Motor neuron (in vitro differentiated cells): ENCODE measurements at regions not wholly inside any gene's neighbourhood (a gene's known extent, or its start where the extent isn't known, plus 50 kb on each side); places are given as distances from the start of the nearest gene placed in this dataset.

Source experiments
- ATAC-seq, 8 experiments: fragments of 200-7000 bp; cut with Tn5 transposase; replicated peaks in 6 of 8; 2 replicates each; pipeline ENCODE4 v1.8.0; 2021; ENCODE audit warnings: mild to moderate bottlenecking in 8 of 8, moderate library complexity in 8 of 8
- H3K27ac ChIP-seq, 2 donors: fragments of 250-450 bp; sonication (Bioruptor Pico); 2 replicates each; pipeline ENCODE4 v1.9.0; 2021; ENCODE audit warnings: antibody characterized with exemption in 2 of 2, mild to moderate bottlenecking in 2 of 2, moderate library complexity in 1 of 2
- H3K4me1 ChIP-seq, 2 donors: fragments of 250-450 bp; sonication (Bioruptor Pico); replicated peaks in 1 of 2; 2 replicates each; pipeline ENCODE4 v1.6.1; 2021; ENCODE audit warnings: antibody characterized with exemption in 2 of 2, mild to moderate bottlenecking in 2 of 2, moderate library complexity in 1 of 2
- H3K4me3 ChIP-seq, 5 donors: fragments of 250-450 bp; sonication (Bioruptor Pico); 2 replicates each; pipeline ENCODE4 v1.9.0; 2021; ENCODE audit warnings: antibody characterized with exemption in 5 of 5, mild to moderate bottlenecking in 5 of 5, moderate library complexity in 4 of 5
- WGBS, 10 experiments: fragments of 450-650 bp; shearing (Covaris generic); methylation state at CpG; one replicate each; pipeline ENCODE4 v1.0.0; 2022; 5-methylcytosine and 5-hydroxymethylcytosine counted together
- in situ Hi-C, 9 experiments: fragments of 400-800 bp; cut with MboI; loops; one replicate each; pipeline ENCODE4 v1.15.0; 2021; ENCODE audit warnings: low sequenced_read_pairs in 9 of 9, low pct_unique_long_range_greater_than_20kb in 2 of 9; ENCODE audit not compliant: unreplicated experiment in 9 of 9

DNA sequence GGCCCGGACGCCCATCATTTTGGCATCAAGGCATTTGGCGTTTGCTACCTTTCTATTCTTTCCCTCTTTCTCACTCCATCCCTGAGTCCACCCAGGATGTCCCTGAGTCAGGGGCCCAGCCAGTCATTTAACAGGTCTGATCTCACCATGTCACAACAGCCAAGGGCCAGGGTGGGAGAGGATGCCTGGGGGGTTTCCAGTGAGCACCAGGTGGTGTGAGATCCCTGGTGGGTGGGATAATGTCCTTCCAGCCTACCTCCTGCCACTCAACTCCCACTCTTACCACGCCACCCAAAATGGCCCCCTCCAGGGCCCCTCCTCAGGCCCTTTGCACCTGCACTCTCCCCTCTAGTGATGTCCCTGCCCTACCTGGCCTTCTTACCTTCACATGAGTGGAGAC is 310.8 kb downstream of the BCL11B start:
- H3K27ac ChIP-seq, result no peak overlapping the region
- H3K4me3 ChIP-seq, result no peak overlapping the region
- H3K4me1 ChIP-seq, result no peaks in the 10 kb centered on the region
- no peak for ATAC-seq
- WGBS, 10 experiments, result 60 to 93% (median 85%) methylated on average over 1 to 4 of the region's 4 CpGs; no CpG with 5 or more reads in 6 of the 10 experiments
- in situ Hi-C loops, result no loop called here

DNA sequence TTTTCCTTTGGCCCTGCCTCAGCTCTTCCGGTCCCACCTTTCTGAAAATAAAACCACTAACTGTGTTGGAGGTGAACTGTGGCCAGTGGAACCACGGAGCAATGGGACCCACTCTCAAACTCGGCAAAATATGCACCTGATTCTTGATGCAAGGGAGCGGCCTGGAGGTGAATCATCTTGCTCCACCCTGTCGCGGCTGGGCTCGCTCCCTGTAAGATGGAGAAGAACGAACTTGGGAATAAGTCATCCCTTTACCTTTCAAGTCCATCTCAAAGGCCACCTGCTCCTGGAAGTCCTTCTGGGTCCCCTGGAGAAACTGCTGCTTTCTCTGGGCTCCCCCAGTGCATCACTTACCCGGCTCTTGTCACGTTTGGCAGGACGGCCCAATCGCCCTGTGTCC is 309.9 kb downstream of the BCL11B start:
- H3K27ac ChIP-seq, result no peak overlapping the region
- 60 to 100% (median 75%) methylated on average over 1 to 11 of the region's 12 CpGs; no CpG with 5 or more reads in 3 of the 10 experiments for WGBS, 10 experiments
- H3K4me1 ChIP-seq, result no peaks in the 10 kb centered on the region
- in situ Hi-C loops, result no loop called here
- no peak overlapping the region for H3K4me3 ChIP-seq
- ATAC-seq, result no peak

DNA sequence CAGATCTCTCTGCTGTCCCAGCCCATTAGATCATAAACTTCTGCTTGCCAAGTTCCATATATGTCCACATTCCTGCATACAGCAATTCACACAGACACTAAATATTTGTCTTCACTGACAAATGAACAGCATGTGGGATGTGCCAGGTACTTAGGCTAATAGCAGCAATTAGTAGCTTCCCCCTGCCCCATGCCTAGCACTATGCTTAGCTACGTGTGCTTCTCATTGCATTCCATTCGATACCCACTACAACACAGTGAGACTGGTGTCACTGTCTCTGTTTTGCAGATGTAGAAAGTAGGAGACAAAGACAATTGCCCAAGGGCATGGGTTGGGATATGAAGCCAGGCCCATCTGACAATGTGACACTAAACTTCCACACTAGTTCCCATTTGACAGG is 308.4 kb downstream of the BCL11B start:
- Histone ChIP-seq H3K4me1 (no peaks in the 10 kb centered on the region), H3K4me3 (no peak overlapping the region), H3K27ac (no peak overlapping the region)
- 59 to 90% (median 68%) methylated on average over 2 of the region's 2 CpGs; no CpG with 5 or more reads in 6 of the 10 experiments for WGBS, 10 experiments
- ATAC-seq, result peak in 2 of 8 experiments; percentile 42 to 53
- in situ Hi-C loops, result no loop called here

DNA sequence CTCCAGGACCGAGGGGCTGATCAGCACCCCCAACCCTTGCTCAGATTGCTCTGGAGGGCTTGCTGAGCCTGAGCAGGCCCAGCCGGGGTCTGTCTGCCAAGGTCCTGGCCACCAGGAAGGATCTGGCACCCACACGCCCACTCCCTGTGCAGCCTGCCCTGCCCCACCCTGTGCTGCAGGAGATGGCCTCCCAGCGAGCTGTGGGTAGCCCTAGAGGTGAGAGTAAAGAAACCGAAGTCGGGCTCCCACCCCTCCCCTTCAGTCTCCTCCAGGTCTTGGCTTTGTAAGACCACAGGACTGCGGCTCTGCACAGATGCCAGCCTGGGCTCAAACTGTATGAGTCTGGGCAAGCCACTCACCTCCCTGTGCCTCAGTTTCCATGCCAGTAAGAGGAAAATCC is 307.8 kb downstream of the BCL11B start:
- in situ Hi-C loops, result no loop called here
- Histone ChIP-seq H3K27ac (no peak overlapping the region), H3K4me3 (no peak overlapping the region), H3K4me1 (no peaks in the 10 kb centered on the region)
- no peak for ATAC-seq
- WGBS, 10 experiments, result 20 to 100% (median 60%) methylated on average over 1 to 4 of the region's 7 CpGs; no CpG with 5 or more reads in 5 of the 10 experiments

DNA sequence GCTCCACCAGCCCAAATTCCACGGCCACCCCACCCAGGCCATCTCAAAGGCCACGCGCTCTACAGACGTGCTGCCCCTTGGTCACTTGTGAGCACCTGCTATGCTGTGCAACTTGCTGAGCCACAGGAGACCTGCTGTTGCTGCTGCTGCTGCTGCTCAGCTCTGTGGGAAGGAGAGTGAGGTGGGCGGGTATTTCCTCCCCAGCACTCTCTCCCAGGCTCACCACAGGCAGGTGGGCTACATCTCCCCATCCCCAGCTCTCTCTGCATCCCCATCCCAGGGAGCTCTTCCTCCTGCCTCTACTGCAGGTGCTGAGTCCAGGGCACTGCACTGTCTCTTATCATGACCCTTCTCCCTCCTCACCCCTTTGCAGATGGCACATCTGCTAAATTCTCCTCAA is 306.9 kb downstream of the BCL11B start:
- ATAC-seq, result no peak
- Histone ChIP-seq H3K27ac (no peak overlapping the region), H3K4me3 (no peak overlapping the region), H3K4me1 (no peaks in the 10 kb centered on the region)
- WGBS, 10 experiments, result no CpG with 5 or more reads among the region's 5 CpGs
- in situ Hi-C loops, result no loop called here

DNA sequence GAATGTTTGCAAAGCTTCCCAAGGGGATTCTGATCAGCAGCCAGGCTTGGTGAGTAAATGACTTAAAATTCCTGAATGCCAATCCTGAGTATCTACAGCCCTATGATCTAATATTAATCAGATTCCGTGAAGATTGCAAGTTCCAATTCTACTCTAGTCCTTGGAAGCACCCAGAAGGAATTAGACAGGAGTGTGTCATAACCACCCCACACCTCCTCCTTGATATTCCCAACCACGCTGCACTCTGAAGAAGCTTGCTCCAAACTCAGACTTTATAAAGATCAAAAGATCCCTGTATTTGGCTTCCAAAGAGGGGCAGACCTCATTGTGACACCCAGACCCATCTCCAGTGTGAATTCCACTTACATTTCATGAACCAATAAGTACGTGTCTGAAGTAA is 306.0 kb downstream of the BCL11B start:
- H3K4me3 ChIP-seq, result no peak overlapping the region
- no peak for ATAC-seq
- H3K4me1 ChIP-seq, result no peaks in the 10 kb centered on the region
- in situ Hi-C loops, result no loop called here
- H3K27ac ChIP-seq, result no peak overlapping the region
- WGBS, 10 experiments, result 19 to 100% (median 80%) methylated on average over 1 to 3 of the region's 3 CpGs; no CpG with 5 or more reads in 3 of the 10 experiments

DNA sequence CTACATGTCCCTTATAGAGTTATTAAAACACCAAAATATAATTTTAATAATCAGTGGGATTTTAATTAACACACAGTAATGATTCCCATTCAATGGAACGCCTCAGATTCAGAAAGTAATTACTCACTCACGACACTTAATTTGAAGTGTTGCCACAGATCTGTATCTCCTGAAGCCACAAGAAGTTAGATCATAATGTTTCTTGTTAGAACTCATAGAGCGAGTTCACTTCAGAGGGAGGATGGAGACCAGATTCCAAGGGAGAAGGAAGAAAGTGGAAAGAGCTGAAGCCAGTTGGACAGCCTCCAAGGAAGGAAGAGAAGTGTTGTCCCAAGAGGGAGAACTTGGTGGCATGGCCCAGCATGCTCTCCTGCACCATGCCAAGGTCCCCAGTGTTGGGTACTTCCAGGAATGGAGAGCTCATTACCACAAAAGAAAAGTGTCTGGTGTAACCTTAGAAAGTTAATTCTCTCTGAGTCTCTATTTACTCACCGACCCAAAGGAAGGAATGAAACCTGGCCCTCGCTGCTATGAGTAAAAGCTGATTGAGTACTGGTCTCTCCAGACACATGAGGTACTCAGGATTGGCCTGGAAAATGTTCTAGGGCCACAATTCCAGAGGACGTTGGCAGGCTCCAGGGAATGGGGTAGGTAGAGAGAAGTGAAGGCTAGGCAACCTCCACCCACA is 305.4 kb downstream of the BCL11B start:
- no peak overlapping the region for H3K27ac ChIP-seq
- no peak overlapping the region for H3K4me3 ChIP-seq
- 22 to 100% (median 58%) methylated on average over 2 to 6 of the region's 6 CpGs for WGBS, 10 experiments
- no peak for ATAC-seq
- in situ Hi-C loops, result no loop called here
- H3K4me1 ChIP-seq, result no peaks in the 10 kb centered on the region

DNA sequence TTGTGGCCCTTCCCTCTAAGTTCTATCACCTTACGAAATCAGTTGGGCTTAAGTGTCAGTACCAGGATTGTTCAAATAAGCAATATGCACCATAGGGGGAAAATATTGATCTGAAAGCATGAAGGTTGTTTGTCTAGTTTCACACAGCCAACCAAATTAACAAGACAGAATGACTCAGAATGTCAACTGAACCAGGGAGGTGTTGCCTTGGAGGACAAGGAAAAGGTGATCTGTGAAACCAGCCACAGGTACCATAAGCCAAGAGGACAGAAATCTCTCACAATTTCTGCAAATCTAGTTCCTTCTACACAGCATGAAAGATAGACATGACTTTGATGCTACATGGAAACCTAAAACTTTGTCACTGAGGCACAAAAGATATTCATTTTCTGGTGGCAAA is 297.9 kb downstream of the BCL11B start:
- H3K27ac ChIP-seq, result no peak overlapping the region
- WGBS, 10 experiments, result 11 to 100% (median 88%) methylated on average over 1 of the region's 1 CpG; no CpG with 5 or more reads in 3 of the 10 experiments
- no peaks in the 10 kb centered on the region for H3K4me1 ChIP-seq
- no peak for ATAC-seq
- in situ Hi-C loops, result no loop called here
- no peak overlapping the region for H3K4me3 ChIP-seq

DNA sequence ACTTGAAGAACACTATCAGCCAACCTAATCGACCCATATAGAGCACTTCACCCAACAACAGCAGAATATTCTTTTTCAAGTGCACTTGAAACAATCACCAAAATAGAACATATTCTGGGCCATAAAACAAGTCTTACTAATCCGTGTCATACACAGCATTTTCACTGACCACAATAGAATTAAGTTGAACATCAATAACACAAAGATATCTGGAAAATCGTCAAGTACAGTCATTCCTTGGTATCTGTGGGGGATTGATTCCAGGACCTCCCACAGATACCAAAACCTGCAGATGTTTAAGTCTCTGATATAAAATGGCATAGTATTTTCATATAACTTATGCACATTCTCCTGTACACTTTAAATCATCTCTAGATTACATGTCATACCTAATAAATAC is 295.7 kb downstream of the BCL11B start:
- H3K27ac ChIP-seq, result no peak overlapping the region
- no peak for ATAC-seq
- 6 to 100% (median 69%) methylated on average over 1 to 3 of the region's 3 CpGs; no CpG with 5 or more reads in 2 of the 10 experiments for WGBS, 10 experiments
- no peak overlapping the region for H3K4me3 ChIP-seq
- no peaks in the 10 kb centered on the region for H3K4me1 ChIP-seq
- in situ Hi-C loops, result no loop called here

DNA sequence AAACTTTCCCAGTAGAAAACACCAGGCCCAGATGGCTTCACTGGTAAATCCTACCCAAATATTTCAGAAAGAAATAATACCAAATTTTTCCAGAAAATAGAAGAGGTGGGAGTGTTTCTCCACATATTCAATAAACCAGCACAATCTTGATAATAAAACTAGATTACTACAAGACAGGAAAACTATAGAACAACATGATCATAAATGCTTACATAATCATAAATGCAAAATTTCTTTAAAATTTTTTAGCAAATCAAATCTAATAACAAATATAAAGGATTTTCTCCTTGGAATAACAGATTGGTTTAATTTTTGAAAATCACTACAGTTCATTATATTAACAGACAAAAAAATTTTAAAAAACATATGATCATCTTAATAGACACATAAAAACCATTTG is 294.5 kb downstream of the BCL11B start:
- in situ Hi-C loops, result no loop called here
- no peaks in the 10 kb centered on the region for H3K4me1 ChIP-seq

DNA sequence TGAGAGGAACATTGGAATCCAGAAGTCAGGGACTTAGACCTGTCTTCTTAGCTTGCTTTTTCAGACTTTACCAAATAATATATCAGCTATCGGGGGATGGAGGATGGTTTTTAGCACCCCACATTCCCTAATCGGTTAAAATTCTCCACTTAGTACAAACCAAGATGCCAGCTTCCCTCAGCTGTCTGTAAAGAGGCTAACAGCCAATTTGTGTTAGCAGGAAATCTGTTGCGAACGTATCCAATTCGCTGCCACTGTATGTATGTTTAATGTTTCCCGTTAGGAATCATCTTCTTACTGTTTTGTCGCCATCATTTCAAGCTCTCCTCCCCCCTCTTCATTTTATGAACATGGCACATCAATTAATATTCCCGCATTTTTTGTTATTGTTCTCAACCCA is 289.0 kb downstream of the BCL11B start:
- WGBS, 10 experiments, result 17 to 100% (median 80%) methylated on average over 2 to 8 of the region's 8 CpGs; no CpG with 5 or more reads in 1 of the 10 experiments
- no peak overlapping the region for H3K27ac ChIP-seq
- in situ Hi-C loops, result no loop called here
- H3K4me3 ChIP-seq, result no peak overlapping the region
- no peaks in the 10 kb centered on the region for H3K4me1 ChIP-seq
- no peak for ATAC-seq

More for the DNA sequence above, 294.5 kb downstream of the BCL11B start:
- Histone ChIP-seq H3K27ac (no peak overlapping the region), H3K4me3 (no peak overlapping the region)
- no peak for ATAC-seq

DNA sequence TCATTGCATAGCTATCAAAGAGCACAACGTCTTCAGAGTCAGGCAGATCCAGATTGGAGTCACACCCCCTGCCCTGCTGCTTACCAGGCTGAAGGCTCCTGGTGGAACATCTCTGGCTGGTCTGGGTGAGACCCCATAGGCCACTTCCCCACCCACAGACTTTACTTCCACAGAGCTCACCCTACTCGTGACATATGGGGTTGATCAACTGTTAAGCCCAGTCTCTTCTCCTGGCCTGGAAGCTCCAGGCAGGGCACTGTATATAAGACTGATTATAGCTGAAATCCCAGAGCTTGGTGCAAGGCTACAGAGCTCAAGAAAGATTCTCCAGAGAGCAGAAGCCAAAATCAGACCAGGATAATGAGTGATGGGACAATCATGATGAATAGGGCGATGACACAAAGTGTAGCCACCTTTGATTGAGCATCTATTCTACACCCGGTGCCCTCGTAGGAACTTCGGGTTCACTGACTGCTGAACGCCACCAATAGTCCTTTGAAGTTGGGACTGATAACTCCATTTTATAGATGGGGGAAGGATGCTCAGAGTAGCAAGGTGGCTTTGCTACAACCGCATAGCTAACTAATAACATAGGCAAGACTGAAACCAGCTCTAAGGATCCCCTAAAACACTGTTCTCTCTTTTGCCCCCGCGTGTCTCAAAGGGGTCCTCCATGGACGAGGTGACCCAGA is 287.8 kb downstream of the BCL11B start:
- H3K4me1 ChIP-seq, result no peaks in the 10 kb centered on the region
- no peak overlapping the region for H3K27ac ChIP-seq
- no peak for ATAC-seq
- in situ Hi-C loops, result no loop called here
- 0 to 73% (median 60%) methylated on average over 1 to 9 of the region's 11 CpGs; no CpG with 5 or more reads in 1 of the 10 experiments for WGBS, 10 experiments
- H3K4me3 ChIP-seq, result no peak overlapping the region

DNA sequence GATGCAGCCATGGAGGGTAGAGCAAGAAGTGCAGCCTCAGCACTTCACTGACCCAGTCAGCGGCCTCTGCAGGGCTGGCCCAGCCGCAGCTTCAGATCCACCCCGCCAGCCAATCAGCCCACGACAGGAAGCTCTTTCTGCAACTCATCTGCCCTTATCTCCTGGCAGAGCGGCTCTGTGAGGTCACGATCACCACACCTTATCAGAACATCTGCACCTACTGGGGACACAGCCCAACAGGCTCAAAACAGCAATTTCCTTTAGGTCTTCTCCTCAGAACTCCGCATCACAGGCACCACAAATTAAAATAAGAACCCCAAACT is 287.3 kb downstream of the BCL11B start:
- H3K27ac ChIP-seq, result no peak overlapping the region
- WGBS, 10 experiments, result 40 to 100% (median 90%) methylated on average over 1 to 2 of the region's 7 CpGs; no CpG with 5 or more reads in 5 of the 10 experiments
- no peak overlapping the region for H3K4me3 ChIP-seq
- no peak for ATAC-seq
- H3K4me1 ChIP-seq, result no peaks in the 10 kb centered on the region
- in situ Hi-C loops, result no loop called here

DNA sequence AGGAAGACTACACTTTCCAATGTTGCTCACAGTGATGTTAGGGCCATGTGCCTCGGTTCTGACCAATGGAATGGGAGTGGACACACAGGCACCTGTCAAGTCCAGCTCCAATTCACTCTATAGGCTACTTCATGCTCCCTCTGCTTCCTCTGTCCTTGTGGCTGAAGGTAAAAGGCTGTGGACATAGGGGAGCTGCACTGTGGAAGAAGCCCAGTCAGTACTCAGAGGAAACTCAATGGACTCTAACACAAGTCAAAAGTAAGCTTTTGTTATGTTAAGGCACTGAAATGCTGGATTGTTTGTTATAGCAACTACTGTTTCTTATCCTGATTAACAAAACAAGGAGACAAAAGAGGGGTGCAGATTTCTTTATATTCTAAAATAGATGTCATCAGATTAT is 278.2 kb downstream of the BCL11B start:
- 0 to 60% (median 22%) methylated on average over 1 of the region's 1 CpG; no CpG with 5 or more reads in 7 of the 10 experiments for WGBS, 10 experiments
- Histone ChIP-seq H3K4me3 (no peak overlapping the region), H3K4me1 (no peaks in the 10 kb centered on the region), H3K27ac (no peak overlapping the region)
- in situ Hi-C loops, result no loop called here
- ATAC-seq, result no peak
